Activated gamma-delta T cell treated with anti-CD3 and anti-CD28 coated beads, Interleukin-2, amount 50 U/mL, for 16 hours (primary cell): ENCODE measurements at regions not wholly inside any gene's neighbourhood (a gene's known extent, or its start where the extent isn't known, plus 50 kb on each side); places are given as distances from the start of the nearest gene placed in this dataset.
"Not testable (repeated sequence)": the region's sequence is repeated elsewhere in the genome, so short reads cannot be mapped to it uniquely, and the experiment has no call there.

Source experiments
- DNase-seq: peaks from one replicate; pipeline ENCODE4 v3.0.0-alpha.2; 2020; ENCODE audit warnings: low read depth

DNA sequence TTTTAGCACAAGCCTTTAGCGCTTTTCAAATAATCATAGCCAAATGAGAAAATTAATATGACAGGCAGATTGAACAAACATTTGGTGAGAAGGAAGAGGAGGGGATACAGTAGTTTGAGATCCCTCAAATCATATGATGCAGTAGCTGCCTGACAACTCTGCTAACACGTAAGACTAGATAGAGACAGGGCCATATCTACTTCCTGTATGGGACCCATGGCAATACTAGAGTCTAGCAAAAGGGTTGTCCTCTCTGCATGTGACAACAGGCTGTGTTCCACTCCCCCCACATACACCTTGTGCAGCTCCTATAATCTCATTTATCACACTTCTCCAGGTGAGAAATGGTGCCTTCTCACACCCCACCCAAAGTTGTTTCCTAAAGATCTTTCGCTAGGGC is 106.3 kb upstream of the NBPF26 start:
- not testable (repeated sequence) for DNase-seq

DNA sequence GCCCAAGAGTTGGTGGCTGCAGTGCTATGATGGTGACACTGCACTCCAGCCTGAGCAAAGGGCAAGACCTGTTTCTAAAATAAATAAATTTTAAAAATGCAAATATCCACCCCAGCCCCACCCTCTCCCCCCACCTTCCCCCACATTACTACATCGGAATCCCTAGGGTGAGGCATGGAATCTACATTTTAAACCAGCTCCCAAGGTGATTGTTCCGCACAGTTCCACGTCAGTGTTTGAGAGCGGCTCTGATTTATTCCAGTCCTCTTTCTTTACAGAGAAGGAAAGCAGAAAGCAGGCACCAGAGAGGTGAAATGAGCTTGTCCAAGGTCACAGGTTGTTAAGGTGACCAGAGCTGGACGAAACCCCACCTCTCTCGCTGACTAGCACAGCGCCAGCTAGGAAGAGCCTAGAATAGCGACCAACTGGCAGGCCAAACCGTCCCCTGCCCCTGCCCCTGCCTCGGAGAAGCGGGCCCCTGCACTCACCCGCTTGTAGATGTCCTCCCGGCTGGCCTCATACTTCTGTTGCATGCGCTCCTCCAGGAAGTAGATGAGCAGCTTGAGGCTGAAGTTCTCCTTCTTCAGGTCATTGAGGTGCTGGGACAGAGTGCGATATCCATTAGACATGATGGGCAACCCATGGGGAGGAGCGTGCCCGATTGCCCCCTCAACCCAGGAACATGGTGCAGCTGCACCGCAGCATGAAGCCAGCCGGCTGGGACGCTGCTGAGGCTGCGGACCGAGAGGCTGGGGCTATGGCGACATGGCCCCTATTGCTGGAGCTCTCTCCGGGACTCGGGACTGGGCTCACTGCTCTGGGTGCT is 103.7 kb upstream of the NBPF26 start:
- not testable (repeated sequence) for DNase-seq

DNA sequence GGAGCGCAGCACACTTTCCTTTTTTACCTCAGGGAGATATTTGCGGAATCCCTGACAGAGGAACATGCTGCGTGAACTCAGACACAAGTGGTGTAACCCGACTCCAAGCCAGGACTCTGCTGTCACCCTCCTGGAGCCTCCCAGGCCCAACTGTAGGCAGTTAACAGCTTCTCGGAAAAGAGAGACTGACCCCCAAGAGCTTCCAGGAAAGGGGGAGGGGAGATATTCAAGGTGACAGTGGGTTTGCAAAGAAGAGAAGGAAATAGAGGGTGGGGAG is 103.1 kb upstream of the NBPF26 start:
- DNase-seq: not testable (repeated sequence)

DNA sequence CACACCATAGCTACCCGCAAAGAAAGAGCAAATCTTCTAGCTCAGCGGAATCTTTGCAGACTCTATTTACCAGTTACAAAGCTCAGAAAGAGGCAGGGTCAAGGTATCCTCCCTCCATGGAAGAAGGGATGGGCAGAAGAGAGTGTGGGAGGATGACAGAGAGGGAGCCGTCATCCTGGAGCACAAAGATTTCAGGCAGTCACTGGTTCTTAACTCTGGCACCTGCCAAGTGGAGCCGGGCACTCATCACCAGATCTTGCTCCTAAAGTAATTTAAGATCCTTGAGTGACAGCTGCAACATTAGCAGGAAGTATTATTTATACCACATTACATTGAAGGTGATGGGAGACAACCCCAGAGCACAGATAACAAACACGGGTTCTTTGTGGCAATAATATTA is 102.5 kb upstream of the NBPF26 start:
- not testable (repeated sequence) for DNase-seq

DNA sequence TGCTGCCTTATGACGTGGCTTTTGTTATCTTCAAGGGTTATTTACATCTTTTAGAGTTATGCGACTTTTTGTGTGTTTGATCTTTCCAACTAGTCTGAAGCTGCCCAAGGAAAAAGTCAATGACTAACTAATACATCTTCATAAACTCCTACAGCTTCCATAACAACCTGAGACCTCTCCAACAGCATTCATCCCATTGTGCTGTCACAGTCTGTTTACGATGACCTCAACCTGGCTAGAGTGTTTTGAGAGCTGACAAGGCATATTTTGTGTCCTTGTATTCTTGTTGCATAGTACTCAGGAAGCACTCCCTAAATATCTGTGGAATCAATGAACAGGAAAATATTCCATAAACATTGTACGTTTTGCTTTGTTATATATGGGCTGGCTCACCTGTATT is 100.2 kb upstream of the NBPF26 start:
- DNase-seq: not testable (repeated sequence)

DNA sequence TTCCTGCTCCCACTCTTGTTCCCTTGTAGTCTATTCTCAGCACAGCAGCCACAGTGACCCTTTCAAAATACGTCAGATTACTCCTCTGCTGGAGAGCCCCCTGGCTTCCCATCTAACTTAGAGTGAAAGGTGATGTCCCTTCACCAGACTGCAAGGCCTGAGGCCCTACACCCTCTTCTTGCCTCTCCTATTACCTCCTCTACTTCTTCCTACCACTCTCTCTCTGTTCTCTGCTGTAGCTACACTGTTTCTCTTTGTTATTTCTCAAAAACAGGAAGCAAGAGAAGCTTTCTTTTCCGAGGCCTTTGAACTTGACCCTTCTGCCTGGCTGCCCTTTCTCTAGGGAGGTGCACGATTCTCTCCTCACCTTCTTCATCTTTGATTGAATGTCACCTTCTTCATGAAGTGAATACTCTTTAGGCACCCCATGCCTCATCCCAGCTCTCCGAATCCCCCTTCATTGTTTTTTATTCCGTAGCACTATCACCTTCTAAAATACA is 99.1 kb upstream of the NBPF26 start:
- DNase-seq: not testable (repeated sequence)

DNA sequence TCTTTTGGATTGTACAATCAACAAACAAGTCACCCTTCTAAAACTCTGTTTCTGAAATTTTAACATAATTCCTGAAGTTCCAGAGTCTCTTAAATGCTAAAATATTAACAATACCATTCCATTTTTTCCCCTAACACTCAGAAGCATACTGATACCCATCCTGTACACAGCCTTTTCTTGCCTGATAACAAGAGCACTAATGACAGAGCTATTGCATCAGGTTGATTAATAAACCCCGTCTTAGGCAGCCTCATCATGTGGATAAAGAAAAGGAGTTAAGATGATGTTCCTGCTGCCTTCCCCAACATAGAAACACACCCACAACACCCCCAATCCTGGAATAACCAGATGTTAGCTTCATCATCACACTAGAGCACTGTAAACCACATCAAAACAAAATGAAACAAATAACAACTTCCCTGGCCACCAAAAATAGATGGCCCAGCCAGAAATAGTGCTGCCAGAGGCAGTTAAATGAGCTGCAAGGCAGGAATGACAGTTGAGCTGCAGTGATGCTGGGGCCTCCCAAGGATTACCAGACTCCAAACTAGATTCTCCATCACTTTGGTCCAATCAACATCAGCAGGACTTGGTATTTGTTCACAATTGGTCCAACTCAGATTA is 93.8 kb upstream of the NBPF26 start:
- not testable (repeated sequence) for DNase-seq

DNA sequence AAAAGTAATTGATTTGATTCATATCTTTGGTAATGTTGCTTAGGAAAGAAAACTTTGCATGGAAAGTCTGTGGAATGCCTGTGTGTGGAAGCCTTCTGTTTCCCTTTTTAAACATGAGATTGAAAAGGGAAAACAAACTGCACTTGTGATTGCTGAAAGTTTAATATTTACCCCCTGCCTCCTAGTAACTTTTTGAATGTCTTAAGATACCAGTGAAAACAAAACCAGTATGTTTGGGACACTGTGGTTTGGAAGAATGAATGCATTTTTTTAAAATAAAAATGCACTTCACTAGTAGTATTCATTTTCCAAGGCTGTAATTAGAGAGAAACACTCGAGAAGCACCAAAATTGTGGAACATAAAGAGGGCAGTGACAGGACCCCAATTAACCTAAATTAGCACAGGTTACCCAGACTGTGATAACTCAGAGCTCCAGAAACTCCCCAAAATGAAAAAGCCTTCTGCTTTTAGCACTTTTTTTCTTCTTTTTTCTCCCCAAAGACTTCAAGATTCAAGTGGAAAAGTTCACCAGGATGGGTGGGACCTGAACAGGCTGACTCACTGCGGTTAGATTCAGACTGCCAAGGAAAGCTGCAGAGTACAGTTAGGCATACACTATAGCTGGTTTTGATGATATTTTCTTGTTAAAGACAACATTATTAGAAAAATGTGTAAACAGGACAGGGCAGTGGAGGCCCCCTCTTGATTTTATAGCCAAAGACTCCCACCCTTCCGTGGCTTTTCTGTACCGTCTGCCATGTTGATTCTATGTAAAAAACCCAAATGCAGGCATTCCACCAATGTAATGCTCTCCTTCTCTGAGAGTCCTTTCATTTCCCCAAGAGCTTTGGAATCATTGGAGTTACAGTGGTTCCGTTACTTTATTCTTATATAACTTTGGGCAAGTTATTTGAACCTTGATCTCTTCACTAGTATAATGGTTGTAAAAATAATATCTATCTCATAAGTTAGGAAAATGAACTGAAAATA is 88.6 kb upstream of the NBPF26 start:
- DNase-seq: not testable (repeated sequence)

DNA sequence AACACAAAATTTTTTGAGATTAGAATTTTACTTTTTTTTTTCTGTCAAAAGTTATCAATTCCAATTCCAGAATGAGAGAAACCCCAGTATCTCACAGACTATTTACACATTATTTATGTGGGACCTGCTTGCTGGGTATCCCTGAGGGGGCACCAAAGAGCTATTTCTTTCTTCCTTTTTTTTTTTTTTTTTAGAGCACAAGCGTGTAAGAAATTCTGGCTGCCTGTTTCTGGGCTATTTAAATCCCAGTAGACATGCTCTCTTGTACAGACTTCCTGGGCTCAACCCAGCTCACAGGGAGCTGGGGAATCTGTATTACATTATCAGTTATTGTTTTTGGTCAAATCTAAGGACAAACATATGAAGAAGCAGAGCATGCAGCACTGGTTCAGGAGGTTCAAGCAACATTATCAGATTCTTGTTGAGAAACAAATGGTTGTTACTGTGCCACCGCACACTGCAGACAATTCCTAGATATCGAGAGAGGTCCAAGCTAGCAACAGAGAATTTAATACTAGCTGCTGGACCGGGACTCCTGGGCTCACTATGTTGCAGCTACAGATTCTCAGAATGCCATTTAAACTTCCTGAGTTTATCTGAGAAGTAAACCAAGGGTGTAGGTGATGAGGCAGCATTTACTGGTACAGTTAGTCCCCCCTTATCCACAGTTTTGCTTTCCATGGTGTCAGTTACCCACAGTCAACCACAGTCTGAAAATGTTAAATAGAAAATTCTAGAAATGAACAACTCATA is 83.3 kb upstream of the NBPF26 start:
- DNase-seq: not testable (repeated sequence)

DNA sequence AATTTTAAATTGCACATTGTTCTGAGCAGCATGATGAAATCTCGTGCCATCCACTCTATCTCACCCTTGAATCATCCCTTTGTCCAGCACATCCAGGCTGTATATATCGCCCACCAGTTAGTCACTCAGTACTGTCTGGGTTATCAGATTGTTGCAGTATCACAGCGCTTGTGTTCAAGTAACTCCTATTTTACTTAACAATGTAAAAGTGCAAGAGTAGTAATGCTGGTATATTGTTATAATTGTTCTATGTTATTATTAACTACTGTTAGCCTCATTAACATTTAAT is 82.8 kb upstream of the NBPF26 start:
- DNase-seq: not testable (repeated sequence)

DNA sequence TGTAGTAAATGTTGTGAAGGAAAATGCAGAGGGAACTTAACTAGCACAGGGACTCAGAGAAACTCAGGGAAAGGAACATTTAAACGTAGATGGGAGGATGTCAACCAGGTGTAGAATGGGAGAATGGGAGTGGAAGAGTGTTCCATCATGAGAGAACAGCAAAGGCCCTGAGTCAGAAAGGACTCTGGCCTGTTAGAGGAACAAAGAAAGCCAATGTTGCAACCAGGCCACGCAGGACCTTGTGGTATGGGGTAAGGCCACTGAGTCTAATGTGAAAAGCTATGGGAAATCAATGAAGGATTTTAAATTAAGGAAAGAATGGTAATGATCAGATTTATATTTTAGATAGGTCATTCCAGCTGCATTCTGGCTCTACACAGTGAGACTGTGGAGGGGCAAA is 76.6 kb upstream of the NBPF26 start:
- DNase-seq: not testable (repeated sequence)

DNA sequence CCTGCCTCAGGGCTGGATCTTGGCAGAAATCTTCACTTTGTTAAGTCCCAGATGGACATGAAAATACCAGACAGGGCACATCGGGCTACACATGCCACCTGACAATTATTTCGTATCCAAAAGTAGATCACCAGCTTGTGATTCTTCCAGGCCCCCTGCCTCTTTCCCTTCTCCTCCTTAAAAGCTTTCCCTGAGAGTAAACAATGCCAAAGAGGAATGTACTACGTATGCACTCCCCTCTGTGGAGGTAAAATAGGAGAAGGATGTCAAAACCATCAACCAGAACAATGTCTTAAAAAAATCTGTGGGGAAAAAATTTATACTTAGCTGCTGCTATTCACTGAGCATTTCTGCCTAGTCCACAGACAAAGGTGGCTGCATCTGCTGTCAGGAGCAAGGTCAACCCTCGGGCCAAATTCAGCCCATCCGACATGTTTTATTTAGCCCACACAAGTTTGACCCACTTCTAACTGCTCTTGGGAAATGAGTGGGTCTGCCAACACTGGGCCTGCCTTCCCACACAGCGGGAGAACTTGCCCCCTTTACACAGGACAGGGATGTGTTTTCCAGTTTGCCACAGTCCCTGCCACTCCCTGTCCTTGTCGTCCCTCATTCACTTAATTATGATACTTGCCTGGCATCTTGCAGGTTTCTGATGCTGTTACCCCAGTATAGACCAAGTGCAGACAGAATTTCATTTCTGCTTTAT is 74.7 kb upstream of the NBPF26 start:
- DNase-seq: not testable (repeated sequence)

DNA sequence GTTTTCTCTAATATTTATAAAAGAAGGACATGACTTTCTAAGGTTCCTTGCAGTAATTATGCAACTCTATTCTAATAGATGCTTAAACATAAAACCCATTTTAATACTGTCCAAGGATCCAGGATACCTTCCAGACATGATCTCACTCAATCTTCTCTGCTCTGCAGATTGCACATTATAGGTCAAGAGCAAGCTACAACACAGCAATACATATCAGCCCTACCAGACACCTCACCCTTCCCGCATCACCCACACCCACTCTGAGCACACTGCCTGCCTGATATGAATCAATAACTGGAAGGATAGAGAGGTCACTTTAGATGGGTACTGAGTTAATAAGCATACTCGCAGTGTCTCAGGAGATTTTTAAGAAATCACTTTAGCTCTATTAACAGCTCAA is 74.0 kb upstream of the NBPF26 start:
- DNase-seq: not testable (repeated sequence)

DNA sequence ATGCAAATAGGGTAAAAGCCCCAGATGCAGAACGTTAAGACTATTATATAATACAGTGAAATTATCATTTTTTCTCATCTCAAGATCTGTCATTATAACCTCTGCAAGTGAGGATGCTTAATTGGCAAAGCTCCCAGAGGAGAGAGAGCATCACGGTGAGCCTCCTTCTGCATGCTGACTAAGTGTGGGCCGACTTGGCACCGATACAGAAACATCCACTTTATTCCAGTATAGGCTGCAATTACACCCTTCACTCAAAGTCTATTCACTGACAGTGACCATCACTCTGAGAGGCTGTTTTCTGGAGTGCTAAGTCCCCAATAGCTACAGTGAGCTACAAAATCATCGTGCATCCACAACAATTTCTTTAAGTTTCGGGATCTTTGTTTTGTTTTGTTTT is 69.6 kb upstream of the NBPF26 start:
- not testable (repeated sequence) for DNase-seq

DNA sequence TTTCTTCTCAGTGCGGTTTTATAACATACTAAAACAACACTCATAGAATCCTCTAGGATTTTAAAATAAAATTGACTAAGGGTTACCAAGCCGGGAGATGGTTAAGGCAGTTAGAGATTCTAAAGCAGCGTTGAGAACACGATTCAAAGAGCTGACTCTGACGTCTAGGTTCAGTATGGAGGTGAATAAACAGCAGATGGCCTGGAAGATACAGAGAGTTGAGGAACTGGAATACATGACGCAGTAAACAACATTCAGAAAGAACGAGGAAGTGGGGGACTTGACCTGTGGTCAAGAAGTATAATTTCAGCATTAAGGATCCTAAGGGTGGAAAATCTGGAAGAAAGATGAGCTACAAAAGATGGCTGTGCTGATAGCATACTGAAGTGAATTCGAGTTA is 68.4 kb upstream of the NBPF26 start:
- not testable (repeated sequence) for DNase-seq

DNA sequence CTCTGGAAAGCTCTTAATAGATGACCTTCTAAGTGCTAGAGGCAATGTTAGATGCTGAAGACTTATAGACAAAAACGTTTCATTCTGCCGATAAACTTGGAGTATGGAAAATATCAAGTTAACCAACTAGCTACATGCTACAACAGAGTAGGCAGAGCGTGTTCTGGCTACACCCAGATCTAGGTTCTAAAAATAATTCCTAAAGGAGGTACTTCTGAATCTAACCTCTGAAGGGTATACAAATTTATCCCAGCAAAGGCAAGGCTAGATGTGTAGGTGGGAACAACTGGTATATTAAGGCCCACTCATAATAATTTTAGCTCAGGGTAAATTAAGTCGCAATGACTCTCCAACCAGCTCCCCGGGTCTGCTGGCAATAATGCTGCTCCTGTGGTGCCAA is 67.6 kb upstream of the NBPF26 start:
- not testable (repeated sequence) for DNase-seq

DNA sequence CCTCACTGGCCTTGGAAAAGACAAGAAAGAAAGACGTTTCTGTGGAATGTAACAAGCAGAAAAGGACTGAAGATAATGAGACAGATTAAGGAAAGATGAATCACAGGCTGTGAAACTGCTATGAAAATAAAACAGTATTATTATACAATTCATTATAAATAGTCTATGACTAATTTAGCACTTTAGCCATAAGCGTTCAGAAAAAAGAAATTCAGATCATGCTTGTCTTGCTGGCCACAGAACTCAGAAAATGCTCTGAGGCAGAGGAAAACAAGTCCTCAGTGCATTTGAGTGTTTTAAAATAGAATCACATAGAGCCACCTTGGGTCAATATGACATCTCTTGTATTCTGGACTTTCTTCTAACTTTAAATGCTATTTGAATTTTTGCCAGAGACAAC is 65.9 kb upstream of the NBPF26 start:
- not testable (repeated sequence) for DNase-seq

DNA sequence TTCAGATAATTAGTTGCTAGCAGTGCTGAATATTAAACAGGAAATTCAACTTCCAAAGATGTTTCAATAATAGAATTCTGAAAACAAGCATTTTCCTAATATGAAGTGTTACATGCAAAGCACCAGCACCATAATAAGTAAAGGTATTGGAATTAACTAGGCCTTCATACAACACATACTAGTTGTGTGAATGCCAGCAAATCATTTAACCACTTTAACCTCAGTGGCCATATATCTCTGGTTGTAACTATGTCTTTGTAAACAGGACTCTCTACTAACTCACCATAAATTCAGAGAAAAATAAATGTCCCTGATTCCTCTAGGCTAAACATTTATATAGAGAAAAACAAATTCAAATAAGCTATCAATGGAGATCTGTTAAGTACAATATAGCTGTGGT is 65.1 kb upstream of the NBPF26 start:
- DNase-seq: not testable (repeated sequence)

DNA sequence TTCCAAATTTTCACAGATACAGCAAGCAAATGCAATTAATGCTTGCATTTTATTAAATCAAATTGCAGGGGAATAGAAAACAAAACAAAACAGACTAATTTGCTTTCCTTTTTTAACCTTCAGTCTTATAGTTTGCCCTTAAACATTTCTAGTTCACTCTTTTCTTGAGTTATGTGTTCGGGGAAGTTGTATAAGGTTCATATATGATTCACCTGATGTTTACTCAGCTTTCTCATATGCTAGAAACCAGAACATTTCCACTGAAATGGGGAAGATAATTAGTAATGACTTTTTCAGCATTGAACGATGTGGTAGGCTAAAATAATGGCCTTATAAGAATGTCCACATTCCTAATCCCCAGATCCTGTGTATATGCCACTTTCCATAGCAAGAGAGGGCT is 64.6 kb upstream of the NBPF26 start:
- not testable (repeated sequence) for DNase-seq

DNA sequence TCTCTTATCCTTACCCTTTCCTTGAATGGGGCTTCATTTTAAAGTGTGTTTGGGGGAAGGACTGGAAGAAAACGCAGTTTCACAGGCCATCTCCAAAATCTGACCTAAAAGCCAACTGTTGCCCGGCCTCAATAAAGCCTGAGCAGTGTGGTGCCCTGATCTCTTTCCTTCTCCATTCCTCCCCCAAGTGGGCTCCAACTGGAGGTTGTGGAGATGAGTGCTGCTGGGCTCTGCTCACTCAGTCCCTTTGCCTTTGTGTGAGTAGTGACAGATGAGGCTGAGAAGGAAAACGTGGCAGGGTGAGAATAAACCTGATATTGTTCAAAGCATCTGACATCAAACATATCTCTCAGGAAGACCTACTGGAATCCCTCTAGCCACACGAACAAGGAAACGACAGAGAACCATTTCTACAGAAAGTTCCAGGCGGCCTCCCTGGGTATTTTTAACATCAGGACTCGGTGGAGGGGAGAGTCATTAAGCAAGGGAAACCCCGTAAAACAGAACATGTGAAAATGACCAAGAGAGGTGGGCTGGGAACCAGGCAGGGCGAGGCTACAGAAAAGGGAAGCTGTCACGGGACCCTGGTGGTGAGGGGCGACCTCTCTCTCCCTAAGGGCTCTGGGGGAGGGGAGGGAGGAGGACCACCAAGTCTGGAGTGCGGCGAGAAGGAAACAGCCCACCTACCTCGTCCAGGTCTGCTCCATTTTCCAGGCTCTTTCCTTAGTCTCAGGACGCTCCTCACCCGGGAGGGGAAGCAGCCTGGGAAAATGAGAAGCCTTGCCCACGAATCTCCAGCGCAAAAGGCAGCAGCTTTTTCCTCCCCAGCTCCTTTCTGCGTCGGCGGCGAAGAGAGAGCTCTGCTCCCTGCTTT is 59.1 kb upstream of the NBPF26 start:
- DNase-seq: not testable (repeated sequence)
